Astrocyte (in vitro differentiated cells and primary cell): ENCODE measurements at regions not wholly inside any gene's neighbourhood (a gene's known extent, or its start where the extent isn't known, plus 50 kb on each side); places are given as distances from the start of the nearest gene placed in this dataset.

Experiments used
- EZH2 ChIP-seq: IDR thresholded peaks from 2 replicates; pipeline ENCODE4 v1.6.1; 2012; ENCODE audit warnings: mild to moderate bottlenecking, low read length, inconsistent platforms; ENCODE audit not compliant: insufficient read depth
- TF ChIP-seq, protein P1 (sequence below): IDR thresholded peaks from 2 replicates; pipeline ENCODE4 v1.5.1; 2011; ENCODE audit warnings: low read depth, mild to moderate bottlenecking, inconsistent platforms, low read length, moderate library complexity; ENCODE audit not compliant: insufficient read depth

GRCh38 chr3:104740874-104741379, 625.8 kb upstream of the ALCAM start:
- TF ChIP-seq, protein P1, sequence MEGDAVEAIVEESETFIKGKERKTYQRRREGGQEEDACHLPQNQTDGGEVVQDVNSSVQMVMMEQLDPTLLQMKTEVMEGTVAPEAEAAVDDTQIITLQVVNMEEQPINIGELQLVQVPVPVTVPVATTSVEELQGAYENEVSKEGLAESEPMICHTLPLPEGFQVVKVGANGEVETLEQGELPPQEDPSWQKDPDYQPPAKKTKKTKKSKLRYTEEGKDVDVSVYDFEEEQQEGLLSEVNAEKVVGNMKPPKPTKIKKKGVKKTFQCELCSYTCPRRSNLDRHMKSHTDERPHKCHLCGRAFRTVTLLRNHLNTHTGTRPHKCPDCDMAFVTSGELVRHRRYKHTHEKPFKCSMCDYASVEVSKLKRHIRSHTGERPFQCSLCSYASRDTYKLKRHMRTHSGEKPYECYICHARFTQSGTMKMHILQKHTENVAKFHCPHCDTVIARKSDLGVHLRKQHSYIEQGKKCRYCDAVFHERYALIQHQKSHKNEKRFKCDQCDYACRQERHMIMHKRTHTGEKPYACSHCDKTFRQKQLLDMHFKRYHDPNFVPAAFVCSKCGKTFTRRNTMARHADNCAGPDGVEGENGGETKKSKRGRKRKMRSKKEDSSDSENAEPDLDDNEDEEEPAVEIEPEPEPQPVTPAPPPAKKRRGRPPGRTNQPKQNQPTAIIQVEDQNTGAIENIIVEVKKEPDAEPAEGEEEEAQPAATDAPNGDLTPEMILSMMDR: no peak
- TF ChIP-seq EZH2: no peak
